PC-9 (cell line): ENCODE measurements at regions not wholly inside any gene's neighbourhood (a gene's known extent, or its start where the extent isn't known, plus 50 kb on each side); places are given as distances from the start of the nearest gene placed in this dataset.
"Not testable (repeated sequence)": the region's sequence is repeated elsewhere in the genome, so short reads cannot be mapped to it uniquely, and the experiment has no call there.

Experiments used
- BruUV-seq: library from RNA; stranded (reverse); fragments of 400-500 nt; replicated peaks from 2 replicates; lab custom pipeline; 2021; lab: Mats Ljungman, UMichigan
- CTCF ChIA-PET: fragments of 300-600 bp; sonication (Branson Sonifier 250); formaldehyde crosslinking; loops from one replicate; lab custom pipeline; 2022; ENCODE audit warnings: antibody characterized with exemption; lab: Charles Lee
- POLR2A ChIA-PET: fragments of 300-600 bp; sonication (Branson Sonifier 250); formaldehyde crosslinking; loops from one replicate; lab custom pipeline; 2022; ENCODE audit warnings: antibody characterized with exemption; ENCODE audit not compliant: unreplicated experiment; lab: Charles Lee
- DNase-seq, 2 experiments: peaks; one replicate each; pipeline versions ENCODE4 v3.0.0 to v3.0.0-alpha.2; 2015 to 2022; ENCODE audit warnings: mixed read lengths in 1 of 2
- H2AFZ ChIP-seq: fragments of 200-600 bp; sonication (generic); 2 replicates; pipeline ENCODE4 v1.8.1; 2017; ENCODE audit warnings: antibody characterized with exemption
- H3F3A ChIP-seq: fragments of 200-600 bp; sonication (generic); 2 replicates; pipeline ENCODE4 v1.8.1; 2017; ENCODE audit warnings: antibody characterized with exemption, mild to moderate bottlenecking, low read depth; ENCODE audit not compliant: insufficient read depth
- H3K27ac ChIP-seq: fragments of 200-600 bp; sonication (generic); 2 replicates; pipeline ENCODE4 v1.6.1; 2016; ENCODE audit warnings: mixed run types
- H3K27me3 ChIP-seq: fragments of 200-600 bp; sonication (generic); 2 replicates; pipeline ENCODE4 v1.6.1; 2016; ENCODE audit warnings: low read depth, mixed run types; ENCODE audit not compliant: insufficient read depth
- H3K36me3 ChIP-seq: fragments of 200-600 bp; sonication (generic); 2 replicates; pipeline ENCODE4 v1.6.1; 2016; ENCODE audit warnings: low read depth, mixed run types
- H3K4me1 ChIP-seq: fragments of 200-600 bp; sonication (generic); replicated peaks from 2 replicates; pipeline ENCODE4 v1.6.1; 2016; ENCODE audit warnings: mixed run types; ENCODE audit not compliant: insufficient read depth
- H3K4me2 ChIP-seq: fragments of 200-600 bp; sonication (generic); 2 replicates; pipeline ENCODE4 v1.6.1; 2017; ENCODE audit warnings: mixed run types
- H3K4me3 ChIP-seq: fragments of 200-600 bp; sonication (generic); 2 replicates; pipeline ENCODE4 v1.6.1; 2016; ENCODE audit warnings: mixed run types
- H3K79me2 ChIP-seq: fragments of 200-600 bp; sonication (generic); 2 replicates; pipeline ENCODE4 v1.6.1; 2017; ENCODE audit warnings: low read depth, mixed run types
- H3K9me2 ChIP-seq: fragments of 200-600 bp; sonication (generic); 2 replicates; pipeline ENCODE4 v1.8.1; 2017; ENCODE audit warnings: mild to moderate bottlenecking; ENCODE audit not compliant: insufficient read depth
- H3K9me3 ChIP-seq: fragments of 200-600 bp; sonication (generic); 2 replicates; pipeline ENCODE4 v1.8.1; 2016; ENCODE audit warnings: low read depth; ENCODE audit not compliant: insufficient read depth
- H4K20me1 ChIP-seq: fragments of 200-600 bp; sonication (generic); 2 replicates; pipeline ENCODE4 v1.8.1; 2017; ENCODE audit not compliant: insufficient read depth
- EZH2 ChIP-seq: fragments of 200-600 bp; sonication (generic); IDR thresholded peaks from 2 replicates; pipeline ENCODE4 v1.8.0; 2017; ENCODE audit warnings: antibody characterized with exemption, low read depth
- intact Hi-C: fragments of 100-400 bp; cut with micrococcal nuclease; formaldehyde crosslinking; loops from one replicate; pipeline ENCODE4 v1.10.0; 2022; ENCODE audit not compliant: unreplicated experiment
- TF ChIP-seq, protein P1 (sequence below): fragments of 200-600 bp; sonication (generic); conservative IDR thresholded peaks from 2 replicates; pipeline ENCODE4 v1.6.1; 2017; ENCODE audit warnings: mixed run types, antibody characterized with exemption, mild to moderate bottlenecking, moderate library complexity

DNA sequence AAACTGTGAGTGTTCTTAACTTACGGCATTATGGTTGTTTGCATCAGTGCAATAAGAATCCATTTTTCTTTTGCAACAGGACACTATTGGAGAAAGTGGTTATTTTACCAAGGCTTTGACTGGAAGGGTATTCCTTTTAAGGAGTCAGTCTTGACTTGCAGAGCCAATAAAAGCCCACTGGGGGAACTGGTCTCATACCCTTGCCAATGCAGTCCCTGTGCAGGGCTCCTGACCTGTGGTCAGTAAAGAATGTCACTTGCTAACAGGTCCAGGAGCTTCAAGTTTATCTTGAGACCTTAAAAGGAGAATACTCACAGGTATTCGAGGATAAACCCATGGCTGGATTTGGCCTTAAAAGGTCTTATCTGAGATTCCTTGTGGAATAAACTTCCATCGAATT is 227.8 kb upstream of the GBE1 start:
- Histone ChIP-seq H3F3A (no peaks in the 10 kb centered on the region; the same call in 1 of the 2 replicates), H4K20me1 (no peaks in the 10 kb centered on the region), H2AFZ (no peak overlapping the region), H3K27ac (no peak overlapping the region), H3K27me3 (no peaks in the 10 kb centered on the region), H3K9me2 (no peaks in the 10 kb centered on the region), H3K36me3 (no peaks in the 10 kb centered on the region), H3K4me3 (no peak overlapping the region), H3K9me3 (no peaks in the 10 kb centered on the region; the same call in 1 of the 2 replicates), H3K4me2 (no peak overlapping the region), H3K79me2 (peaks cover 16% of the 10 kb centered on the region), H3K4me1 (no peaks in the 10 kb centered on the region)
- no peak for DNase-seq
- ChIA-PET CTCF (no interaction called here), POLR2A (no interaction called here)
- TF ChIP-seq, protein P1, sequence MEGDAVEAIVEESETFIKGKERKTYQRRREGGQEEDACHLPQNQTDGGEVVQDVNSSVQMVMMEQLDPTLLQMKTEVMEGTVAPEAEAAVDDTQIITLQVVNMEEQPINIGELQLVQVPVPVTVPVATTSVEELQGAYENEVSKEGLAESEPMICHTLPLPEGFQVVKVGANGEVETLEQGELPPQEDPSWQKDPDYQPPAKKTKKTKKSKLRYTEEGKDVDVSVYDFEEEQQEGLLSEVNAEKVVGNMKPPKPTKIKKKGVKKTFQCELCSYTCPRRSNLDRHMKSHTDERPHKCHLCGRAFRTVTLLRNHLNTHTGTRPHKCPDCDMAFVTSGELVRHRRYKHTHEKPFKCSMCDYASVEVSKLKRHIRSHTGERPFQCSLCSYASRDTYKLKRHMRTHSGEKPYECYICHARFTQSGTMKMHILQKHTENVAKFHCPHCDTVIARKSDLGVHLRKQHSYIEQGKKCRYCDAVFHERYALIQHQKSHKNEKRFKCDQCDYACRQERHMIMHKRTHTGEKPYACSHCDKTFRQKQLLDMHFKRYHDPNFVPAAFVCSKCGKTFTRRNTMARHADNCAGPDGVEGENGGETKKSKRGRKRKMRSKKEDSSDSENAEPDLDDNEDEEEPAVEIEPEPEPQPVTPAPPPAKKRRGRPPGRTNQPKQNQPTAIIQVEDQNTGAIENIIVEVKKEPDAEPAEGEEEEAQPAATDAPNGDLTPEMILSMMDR: no peak
- BruUV-seq: no TSS peak
- intact Hi-C loops: no loop called here

DNA sequence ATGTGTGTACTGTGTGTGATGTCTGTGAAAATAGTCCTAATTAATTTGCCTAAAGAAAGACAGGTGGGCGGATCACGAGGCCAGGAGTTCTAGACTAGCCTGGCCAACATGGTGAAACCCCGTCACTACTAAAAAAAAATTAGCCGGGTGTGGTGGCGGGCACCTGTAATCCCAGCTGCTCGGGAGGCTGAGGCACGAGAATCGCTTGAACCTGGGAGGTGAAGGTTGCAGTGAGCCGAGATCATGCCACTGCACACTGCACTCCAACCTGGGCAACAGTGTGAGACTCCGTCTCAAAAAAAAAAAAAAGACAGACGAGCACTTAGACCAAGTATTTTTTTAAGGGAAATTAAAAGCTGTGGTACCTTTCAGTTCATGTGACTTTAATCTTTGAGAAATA is 226.0 kb upstream of the GBE1 start:
- Histone ChIP-seq H2AFZ (0 out of 2 replicates have a peak overlapping the region, but pooled peaks have one; percentile 18), H3K79me2 (peaks cover 16% of the 10 kb centered on the region), H3K4me2 (peak overlapping the region; percentile 43), H3K4me3 (peak overlapping the region; percentile 55; the same call in 1 of the 2 replicates)
- H3K9me2 ChIP-seq, H3K9me3 ChIP-seq, H3K4me1 ChIP-seq, POLR2A ChIA-PET, H3K27ac ChIP-seq, H4K20me1 ChIP-seq, BruUV-seq, H3F3A ChIP-seq, H3K36me3 ChIP-seq, H3K27me3 ChIP-seq, DNase-seq, intact Hi-C loops, CTCF ChIA-PET: not testable (repeated sequence)

DNA sequence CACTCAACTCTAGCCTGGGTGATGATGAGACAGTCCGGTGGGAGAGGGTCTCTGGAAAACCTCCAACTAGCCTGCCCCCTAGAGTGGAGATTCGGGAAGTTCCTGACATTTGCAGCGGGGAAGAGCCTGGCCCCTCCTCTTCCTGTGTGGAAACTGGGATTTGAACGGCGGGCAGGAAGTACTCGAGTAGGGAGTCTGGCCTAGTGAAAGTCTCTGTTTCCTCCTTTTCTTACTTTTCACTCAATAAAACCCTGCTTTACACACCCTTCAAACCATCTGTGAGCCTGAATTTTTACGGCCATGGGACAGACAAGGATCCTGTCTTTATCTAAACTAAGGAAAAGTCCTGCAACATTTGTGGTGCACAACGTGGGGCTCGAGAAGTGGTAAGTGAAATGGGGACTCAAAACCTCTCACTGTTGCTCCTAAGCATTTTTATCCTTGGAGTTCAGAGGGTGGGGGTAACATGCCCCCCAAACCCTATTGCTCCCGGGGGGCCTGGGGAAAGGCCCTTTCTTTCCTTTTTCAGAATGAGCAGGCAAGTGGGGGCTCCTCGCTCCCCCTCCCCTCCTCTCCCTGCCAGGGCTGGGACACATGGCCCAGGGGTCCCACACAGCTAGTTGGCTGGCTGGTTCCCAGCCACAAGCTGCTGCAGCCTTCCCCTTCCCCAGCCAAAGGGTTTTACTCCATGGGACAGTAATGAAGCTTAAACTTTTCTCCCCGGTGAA is 224.7 kb upstream of the GBE1 start:
- no peaks in the 10 kb centered on the region for H3K9me3 ChIP-seq
- no peaks in the 10 kb centered on the region for H4K20me1 ChIP-seq
- peak overlapping the region; percentile 75 for H2AFZ ChIP-seq
- no TSS peak for BruUV-seq
- H3K4me3 ChIP-seq: peak overlapping the region; percentile 55
- H3K4me1 ChIP-seq: no peaks in the 10 kb centered on the region
- H3K79me2 ChIP-seq: peaks cover 16% of the 10 kb centered on the region
- intact Hi-C loops: no loop called here
- ChIA-PET CTCF (interaction anchor here (0.6 kb wide), 1 partner anchor 9 kb away, joined by 3 read pairs; no protein-coding TSS in a partner anchor), POLR2A (no interaction called here)
- no peaks in the 10 kb centered on the region for H3K9me2 ChIP-seq
- peak overlapping the region; percentile 60 for H3K4me2 ChIP-seq
- no peak for DNase-seq
- no peak for TF ChIP-seq EZH2
- TF ChIP-seq, protein P1: peak; percentile 65
- no peaks in the 10 kb centered on the region for H3K27me3 ChIP-seq
- H3K27ac ChIP-seq: peak overlapping the region; percentile 60
- H3K36me3 ChIP-seq: no peaks in the 10 kb centered on the region
- peaks cover under 1% of the 10 kb centered on the region; the same call in 1 of the 2 replicates for H3F3A ChIP-seq
